NCI-H748 treated with DMSO at 0.1 percent for 48 hours (cell line): ENCODE measurements at regions not wholly inside any gene's neighbourhood (a gene's known extent, or its start where the extent isn't known, plus 50 kb on each side); places are given as distances from the start of the nearest gene placed in this dataset.
A peak's percentile ranks its signal among the peaks of the same experiment; 100 is the strongest.

Experiments
- DNase-seq: peaks from one replicate; lab custom pipeline; 2025; lab: John Stamatoyannopoulos, UW

GRCh38 chr15:88382482-88382983 lies 84.7 kb downstream of the MRPL46 start:
- no peak for DNase-seq

GRCh38 chr15:88378188-88378637 lies 89.0 kb downstream of the MRPL46 start:
- no peak for DNase-seq

GRCh38 chr15:88377509-88377908 lies 89.7 kb downstream of the MRPL46 start:
- no peak for DNase-seq

- DNase-seq: no peak
Measured at GRCh38 chr15:88376574-88377174, 90.5 kb downstream of the MRPL46 start.

GRCh38 chr15:88375234-88375927 lies 91.8 kb downstream of the MRPL46 start:
- DNase-seq: no peak

- no peak for DNase-seq
Measured at GRCh38 chr15:88365124-88365523, 102.1 kb downstream of the MRPL46 start.

GRCh38 chr15:88348579-88349230 lies 92.2 kb upstream of the NTRK3 start:
- no peak for DNase-seq

GRCh38 chr15:88345962-88346361 lies 89.4 kb upstream of the NTRK3 start:
- DNase-seq: no peak

GRCh38 chr15:88344786-88345185 lies 88.2 kb upstream of the NTRK3 start:
- no peak for DNase-seq

GRCh38 chr15:88342666-88343065 lies 86.1 kb upstream of the NTRK3 start:
- no peak for DNase-seq

GRCh38 chr15:88341653-88342052 lies 85.1 kb upstream of the NTRK3 start:
- no peak for DNase-seq

- no peak for DNase-seq
Measured at GRCh38 chr15:88341006-88341405, 84.5 kb upstream of the NTRK3 start.

- no peak for DNase-seq
Measured at GRCh38 chr15:88337993-88338392, 81.5 kb upstream of the NTRK3 start.

- no peak for DNase-seq
Measured at GRCh38 chr15:88335074-88335473, 78.5 kb upstream of the NTRK3 start.

- DNase-seq: no peak
Measured at GRCh38 chr15:88334436-88334835, 77.9 kb upstream of the NTRK3 start.

- DNase-seq: peak; percentile 18
Measured at GRCh38 chr15:88331291-88331690, 74.8 kb upstream of the NTRK3 start.

- DNase-seq: no peak
Measured at GRCh38 chr15:88326924-88327323, 70.4 kb upstream of the NTRK3 start.

- no peak for DNase-seq
Measured at GRCh38 chr15:88324741-88325065, 68.2 kb upstream of the NTRK3 start.

- no peak for DNase-seq
Measured at GRCh38 chr15:88323976-88324740, 67.6 kb upstream of the NTRK3 start.

GRCh38 chr15:88323468-88323867 lies 66.9 kb upstream of the NTRK3 start:
- DNase-seq: no peak

- no peak for DNase-seq
Measured at GRCh38 chr15:88322461-88322860, 65.9 kb upstream of the NTRK3 start.

- no peak for DNase-seq
Measured at GRCh38 chr15:88321271-88321670, 64.7 kb upstream of the NTRK3 start.

GRCh38 chr15:88316586-88316985 lies 60.0 kb upstream of the NTRK3 start:
- DNase-seq: no peak
